HG02642 (cell line): ENCODE measurements at regions not wholly inside any gene's neighbourhood (a gene's known extent, or its start where the extent isn't known, plus 50 kb on each side); places are given as distances from the start of the nearest gene placed in this dataset.

ENCODE experiments used
- ATAC-seq: cut with Tn5 transposase; IDR thresholded peaks from one replicate; pipeline ENCODE4 v1.9.1; 2021; ENCODE audit warnings: mild to moderate bottlenecking; ENCODE audit not compliant: unreplicated experiment, poor library complexity

DNA sequence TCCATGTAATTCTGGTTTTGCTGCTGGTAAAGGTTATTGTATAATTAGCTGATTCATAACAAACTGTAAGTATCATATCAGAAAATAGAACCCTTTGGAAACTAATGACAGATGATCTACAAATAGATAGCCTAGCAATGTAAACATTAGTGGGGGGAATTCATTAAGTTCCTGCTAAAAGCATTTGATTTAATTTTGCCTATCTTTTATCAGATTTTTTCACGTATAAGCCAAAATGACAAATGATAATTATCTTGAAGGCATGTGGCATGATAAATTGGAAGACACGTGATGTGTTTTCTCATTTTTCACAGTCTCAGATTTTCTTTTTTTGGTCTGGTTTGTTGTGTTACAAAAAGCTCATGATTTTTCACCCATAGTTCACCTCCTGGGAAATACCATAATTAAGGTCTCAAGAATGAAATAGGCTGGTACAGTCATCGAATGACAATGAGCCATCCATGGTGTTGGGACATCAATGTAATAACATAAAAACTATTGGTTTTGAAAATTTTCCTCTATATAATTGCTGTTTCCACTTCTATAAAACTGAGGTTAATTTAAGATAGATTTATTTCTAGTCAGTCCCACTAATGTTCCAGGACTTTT, 325.9 kb upstream of the TBL1XR1 start:
- ATAC-seq = no peak

DNA sequence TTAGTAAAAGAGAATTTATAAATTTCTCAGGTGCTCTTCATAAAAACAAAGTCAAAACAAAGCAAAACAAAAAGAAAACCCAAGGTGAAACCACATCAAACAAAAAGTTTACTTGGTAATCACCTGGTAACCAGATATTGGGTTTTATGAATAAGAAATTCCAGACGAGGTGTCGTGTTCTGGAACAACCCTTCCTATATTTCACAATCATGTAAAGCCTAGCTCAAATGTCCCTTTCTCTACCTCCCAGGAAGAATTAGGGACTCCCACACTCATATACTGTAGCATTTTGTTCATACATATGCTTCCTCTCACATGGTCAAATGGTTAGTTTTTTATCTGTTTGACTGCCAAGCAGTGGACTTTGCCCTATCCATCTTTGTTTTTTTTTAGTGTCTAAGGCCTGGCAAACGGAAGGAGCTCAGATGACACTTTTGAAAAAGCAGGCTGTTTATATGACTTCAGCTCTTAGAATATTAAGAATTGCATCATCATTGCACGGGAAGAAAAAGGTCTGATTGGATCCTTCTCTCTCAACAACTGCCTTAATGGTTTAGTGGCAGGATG, 326.7 kb upstream of the TBL1XR1 start:
- no peak for ATAC-seq

DNA sequence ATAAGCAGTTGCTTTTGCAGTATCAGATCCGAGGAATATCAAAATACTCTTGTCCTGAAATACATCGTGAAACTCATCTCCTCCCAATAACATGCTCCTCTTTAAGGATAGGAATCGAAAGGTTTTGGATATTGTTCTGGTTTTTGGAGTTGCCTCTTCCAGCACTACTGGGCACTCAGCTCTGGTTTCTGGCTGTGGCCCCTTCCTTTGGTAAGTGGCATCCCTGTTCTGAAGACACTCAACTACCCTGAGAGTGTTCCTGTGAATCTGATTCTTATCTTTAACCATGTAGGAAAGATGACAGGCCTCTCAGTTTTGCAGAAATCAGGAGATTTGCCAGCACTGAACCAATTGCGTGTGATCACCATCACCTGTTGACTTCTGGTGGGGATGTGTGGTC, 327.5 kb upstream of the TBL1XR1 start:
- no peak for ATAC-seq

DNA sequence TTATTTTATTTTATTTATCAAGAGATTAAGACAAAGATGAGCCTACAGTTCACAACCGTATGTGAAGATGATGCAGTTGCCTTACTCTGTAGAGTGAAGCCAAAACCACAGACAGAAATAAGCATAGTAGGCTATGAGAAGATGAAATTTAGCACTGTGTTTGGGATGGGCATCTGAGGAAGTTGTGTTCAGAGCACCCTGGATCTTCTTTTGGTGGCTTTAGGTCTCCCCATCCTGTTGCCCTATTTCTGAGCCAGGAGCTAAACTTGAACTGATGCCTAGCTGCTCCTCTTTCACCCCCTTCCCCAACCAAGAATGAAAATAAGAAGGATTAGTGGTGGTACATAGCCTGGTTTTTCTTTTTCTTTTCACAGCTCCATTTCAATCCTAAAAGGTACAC, 328.1 kb upstream of the TBL1XR1 start:
- ATAC-seq = no peak

DNA sequence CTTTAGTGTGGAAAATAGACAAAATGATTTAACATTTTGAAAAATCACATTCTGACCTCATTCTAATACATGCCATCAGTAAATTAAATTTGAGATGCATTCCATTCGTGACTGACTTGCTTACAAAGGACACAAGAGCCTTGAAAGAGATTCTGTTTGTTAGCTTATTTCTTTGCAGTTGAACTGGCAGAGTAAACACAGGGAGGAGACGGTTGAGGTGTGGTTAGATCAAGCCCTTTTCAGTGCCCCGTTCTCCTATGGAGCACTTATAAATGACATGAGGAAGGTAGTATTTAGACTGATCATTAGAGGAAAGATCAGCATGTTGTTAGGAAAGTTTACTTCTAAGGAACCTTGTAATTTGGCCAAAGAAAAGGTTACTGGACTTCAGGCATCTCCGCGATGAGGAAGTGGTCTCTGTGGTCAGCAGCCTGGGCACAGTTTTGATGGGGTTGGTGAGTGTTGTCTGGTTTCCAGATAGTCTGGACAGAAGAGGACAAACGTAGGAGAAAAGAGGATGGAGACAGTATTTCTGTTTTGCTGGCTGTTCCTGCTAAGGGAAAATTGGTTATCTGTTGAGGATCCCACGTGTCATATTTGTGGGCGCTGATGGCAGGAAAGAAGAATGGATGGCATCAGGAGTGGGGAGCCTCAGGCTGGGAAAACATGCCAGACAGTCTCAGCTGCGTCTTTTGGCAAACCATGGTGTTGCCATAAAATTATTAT, 328.9 kb upstream of the TBL1XR1 start:
- no peak for ATAC-seq

DNA sequence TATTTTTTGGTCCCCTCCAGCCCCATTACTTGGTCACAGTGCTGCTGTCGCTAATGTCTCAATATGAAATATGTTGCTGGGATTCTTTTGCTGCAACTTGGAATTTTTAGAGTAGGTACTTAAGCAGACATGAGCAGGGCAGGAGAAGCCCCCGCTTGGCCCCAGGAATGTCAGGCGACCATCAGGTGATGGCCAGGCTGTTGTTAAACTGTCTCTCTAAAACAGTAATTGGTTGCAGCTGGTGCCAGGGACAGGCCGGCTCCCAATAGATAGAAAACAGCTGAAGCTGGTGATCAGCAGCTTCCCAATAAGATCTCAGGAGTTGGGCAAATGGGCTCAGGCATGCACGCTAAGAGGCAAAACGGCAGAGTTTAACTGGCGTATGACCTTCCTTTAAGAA, 329.9 kb upstream of the TBL1XR1 start:
- no peak for ATAC-seq

DNA sequence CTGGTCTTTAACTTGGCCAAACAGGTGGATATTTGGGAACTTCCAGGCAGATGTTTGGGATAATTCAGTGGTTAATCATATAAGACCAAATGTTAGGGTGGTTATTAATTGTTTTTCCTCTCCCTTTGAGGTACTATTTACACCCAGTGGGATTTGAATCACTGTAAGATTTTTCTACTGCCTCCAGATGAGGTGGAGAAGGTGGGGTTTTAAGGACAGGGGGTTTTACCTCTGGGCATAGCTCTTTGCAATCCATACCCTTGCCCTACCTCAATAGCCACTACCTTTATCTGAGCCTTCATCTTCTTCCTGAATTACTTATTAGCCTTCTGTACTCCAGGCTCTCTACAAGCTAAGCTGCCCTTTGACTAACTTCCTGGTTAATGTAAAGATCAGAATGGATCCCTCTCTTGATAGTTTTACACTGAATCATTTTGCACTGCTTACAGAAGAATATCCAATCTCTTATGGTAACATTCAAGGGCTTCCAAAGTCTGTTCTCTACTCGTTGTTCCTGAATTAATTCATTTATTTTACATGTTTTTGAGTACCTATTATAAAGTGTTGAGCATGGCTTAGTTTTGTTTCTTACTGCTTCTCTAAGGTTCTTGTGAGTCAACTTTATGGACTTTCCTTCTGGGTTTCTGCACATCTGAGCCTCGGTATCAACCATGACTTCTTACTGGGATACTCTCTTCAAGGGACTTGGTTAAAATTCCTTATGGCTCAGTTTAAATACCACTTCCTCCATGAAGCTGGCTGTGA, 331.2 kb upstream of the TBL1XR1 start:
- no peak for ATAC-seq

DNA sequence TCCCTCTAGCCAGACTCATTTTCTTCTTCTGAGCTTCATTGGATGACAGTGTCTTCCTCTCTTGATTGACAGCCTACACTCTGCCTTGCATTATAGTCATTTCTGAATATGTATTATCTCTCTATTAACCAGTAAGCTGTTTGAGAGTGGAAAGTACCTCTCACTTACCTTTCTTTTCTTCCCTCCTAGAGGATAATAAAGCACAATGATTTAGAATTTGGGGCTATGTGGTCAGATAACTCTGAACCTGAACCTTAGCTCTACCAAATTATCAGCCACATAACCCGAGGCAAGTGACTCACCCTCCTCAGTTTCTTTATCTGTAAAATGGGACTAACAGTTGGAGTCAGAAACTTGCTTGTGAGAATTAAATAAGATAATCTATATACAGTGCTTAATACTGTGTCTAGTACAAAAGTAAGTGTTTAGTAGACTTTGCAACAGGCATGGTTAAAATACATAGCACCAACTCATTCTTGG, 331.8 kb upstream of the TBL1XR1 start:
- ATAC-seq = no peak

DNA sequence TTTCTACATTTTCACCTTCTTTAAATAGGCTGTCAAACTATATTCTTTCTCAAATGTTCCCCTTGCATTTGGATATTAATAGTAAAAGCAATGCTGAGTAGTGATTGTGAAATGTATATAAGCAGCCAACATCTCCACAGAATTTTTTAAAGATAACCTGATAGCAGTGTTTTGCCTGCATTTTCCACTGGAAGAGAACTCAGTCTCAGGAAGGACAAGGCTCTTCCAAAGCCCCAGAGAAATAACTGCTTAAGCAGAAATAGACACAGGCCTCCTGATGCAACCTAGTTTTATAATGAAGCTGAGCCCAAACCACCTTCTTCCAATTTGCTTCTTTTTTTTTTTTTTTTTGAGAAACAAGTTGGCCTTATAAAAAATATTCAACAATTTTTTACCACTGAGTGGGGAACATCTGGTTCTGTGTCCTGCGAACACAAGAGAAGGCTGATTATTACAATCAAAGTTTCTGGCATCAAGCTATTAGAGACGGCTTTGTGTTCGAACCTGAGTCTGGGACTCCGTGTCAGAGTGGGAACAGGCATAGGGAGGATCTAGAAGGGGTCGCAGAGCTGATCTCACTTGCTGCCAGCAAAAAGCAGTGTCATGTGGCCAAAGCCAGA, 332.5 kb upstream of the TBL1XR1 start:
- no peak for ATAC-seq

DNA sequence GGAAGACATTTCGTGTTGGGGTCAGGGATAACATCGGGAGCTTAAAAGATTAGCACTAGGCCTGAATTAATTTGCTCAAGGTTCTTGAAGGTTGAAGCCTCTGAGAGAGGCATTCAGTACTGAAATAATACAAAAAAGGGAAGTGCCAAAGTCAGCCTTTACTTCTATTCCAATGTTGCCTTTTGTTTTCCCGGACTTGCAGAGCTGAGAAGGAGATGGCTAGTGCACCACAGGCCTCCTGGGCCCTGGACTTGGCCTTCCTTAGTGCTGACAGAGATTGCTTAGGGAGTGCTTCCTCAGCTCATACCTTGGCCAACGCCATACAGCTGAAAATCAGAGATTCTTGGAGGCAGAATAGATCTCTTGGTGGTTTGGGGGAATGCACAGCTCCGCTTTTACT, 333.6 kb upstream of the TBL1XR1 start:
- ATAC-seq = no peak

DNA sequence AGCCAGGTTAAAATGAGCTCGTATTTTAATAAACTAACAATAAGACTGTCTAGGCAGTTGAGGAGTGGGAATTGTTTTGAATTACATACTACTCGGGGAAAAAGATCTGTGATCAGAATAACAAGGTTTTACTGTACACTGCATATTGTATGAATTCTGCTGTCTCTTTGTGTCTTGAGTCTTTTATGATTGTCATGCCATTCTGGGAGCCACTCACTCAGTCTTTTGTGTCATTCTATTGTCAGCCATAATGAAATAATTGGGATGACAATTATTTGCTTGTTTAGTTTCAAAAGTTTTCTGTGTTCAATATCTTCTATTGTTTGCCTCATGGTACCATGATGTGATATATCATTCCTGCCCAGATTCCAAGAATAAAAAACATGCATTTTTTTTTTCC, 339.6 kb upstream of the TBL1XR1 start:
- no peak for ATAC-seq

DNA sequence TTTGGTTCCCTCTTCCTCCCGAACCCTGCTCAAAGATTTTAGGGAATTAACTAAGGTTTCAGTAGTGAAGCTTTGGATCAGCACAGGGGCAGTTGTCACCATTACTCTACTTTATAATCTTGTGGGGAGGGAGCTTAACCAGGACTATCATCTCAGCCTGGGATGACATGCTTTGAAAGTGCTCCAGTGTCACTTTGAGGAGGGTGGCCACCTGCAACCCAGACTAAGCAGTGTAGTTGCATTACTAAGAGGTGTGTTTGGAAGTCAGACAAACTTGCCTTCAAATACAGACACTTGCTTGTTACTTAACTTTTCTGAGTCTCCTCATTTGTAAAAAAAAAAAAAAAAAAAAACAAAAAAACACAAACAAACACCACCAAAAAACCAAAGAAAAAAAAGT, 340.3 kb upstream of the TBL1XR1 start:
- no peak for ATAC-seq

DNA sequence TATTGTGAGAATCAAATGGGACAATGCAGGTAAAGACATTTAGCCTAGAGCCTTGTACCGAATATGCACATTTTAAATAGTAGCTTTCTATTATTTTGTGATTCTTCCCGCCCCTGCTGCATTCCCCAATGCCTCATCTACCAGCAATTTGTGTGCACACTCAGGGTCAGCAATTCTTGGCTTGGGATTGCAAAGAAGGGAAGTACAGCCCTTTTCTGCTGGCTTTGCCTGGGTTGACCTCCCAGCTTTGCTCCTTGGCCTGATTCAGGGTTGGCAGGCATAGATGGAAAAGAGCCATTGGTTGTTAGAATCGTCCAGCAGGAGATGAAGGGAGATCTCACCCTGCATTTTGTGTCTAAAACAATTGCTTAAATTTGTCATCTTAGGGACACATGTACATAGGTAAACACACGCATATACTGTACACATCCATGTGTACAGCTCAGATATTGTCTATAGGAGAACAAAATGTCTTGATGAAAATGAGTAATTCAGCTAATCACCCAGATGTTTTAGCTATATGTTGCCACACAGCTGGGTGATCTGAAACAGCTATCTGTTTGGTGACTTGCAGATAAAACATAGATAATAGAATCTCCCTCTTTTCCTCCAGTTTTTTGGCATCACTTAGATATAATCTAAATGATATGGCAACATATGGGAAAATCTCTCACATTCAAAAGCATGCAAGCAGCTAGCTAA, 340.9 kb upstream of the TBL1XR1 start:
- no peak for ATAC-seq

DNA sequence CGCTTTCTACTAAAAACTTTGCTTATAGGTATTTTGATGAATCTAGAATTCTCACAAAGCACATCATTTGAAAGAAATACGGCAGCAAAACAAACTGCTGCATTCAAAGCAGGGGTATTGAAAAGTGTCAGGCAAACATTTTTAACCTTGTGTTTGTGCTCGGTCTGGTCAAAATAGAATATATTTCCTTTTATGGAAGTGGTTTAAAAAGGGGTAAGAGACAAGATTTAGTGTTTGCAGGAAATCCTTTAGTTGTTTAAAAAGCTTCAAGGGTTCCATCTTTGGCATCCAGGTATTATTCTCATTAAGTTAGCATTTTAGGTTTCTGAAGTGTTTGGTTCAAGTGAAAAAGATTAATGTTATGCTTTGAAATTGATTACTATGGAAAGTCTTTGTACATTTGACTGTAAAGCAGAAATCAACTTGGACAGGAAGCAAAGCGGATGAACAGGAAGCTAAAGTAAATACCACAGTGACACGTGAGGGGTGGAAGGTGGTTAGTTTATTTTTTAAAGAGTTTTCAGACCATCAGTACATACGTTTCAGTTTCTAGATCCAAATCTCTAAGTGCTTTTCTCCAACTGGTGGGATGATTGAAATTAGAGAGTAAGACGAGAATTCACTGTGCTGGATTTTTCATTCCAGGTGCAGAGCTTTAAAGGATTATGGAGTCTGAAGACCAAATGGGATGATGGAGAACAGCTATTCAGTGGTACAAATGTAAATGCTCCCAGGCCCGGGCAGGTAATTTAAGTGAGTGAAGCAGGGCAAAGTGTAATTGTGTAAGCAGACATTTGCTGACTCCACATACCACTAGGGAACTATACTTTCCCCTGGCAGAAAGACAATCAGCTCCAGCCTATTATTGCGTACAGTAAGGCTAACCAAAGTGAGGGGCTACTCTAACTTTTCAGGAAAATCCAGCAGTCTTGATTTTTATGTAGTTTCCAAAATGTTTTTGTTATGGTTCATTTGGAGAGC, 341.8 kb upstream of the TBL1XR1 start:
- ATAC-seq = peak; percentile 85

DNA sequence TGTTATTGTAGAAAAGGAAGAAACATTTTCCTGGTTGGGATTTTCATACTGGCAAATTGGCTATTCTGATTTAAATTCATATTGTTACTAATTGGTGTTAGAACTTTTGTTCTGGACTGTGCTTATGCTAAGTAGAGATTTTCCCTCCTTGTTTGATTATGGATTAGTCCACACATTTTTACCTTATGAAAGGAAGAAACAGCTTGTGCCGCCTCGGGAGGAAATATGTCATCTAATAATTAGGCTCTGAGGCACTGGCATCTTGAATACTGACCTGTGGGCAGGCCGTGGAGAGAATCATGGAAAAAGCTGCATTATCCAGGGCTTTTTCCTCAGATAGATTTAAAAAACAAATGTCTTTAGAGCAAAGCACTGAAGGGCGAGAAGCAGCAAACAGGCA, 344.3 kb upstream of the TBL1XR1 start:
- ATAC-seq = no peak

DNA sequence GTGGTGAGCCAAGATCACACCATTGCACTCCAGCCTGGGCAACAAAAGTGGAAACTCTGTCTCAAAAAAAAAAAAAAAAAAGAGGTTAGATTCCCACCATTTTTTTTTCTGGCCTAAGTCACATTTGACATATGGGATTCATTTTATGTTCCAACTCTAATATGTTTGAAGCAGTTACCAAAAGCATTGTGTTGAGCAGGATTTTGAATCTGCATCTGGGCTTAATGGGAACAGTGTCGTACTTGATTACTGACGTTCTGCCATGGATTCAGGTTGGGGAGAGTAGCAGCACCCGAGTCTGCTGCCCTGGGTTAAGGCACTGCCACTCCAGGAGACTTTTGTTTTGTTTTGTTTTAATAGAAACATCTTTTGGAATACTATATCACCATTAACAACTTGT, 348.7 kb upstream of the TBL1XR1 start:
- ATAC-seq = no peak

DNA sequence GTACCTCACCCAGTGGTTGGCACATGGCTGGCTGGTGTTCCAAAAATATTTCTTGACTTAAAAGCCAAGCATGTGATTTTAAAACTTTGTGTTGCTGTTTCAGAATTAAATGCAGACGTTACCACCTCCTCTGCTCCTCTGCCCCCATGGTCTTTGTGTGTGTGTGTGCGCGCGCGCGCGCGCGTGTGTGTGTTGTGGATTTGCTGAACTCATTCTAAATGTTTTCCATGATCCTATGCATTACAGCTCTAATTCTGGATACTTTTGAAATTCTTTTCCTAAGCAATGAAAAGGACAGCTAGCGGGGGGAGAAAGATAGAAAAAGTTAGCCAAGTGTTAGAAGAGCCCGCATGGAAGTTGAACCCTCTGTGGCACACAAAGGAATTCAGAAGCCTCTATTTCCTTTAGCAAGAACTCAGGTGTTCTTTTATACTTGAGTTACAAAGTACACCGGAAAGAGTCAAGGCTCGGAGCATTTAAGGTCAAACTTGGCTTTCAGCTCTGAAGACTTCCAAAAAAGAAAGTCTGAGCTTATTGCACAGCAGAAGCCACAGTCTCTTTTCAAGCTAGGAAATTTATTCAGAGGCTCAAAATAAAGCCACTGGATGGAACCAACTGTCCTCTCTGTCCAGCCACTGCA, 350.5 kb upstream of the TBL1XR1 start:
- ATAC-seq = no peak

DNA sequence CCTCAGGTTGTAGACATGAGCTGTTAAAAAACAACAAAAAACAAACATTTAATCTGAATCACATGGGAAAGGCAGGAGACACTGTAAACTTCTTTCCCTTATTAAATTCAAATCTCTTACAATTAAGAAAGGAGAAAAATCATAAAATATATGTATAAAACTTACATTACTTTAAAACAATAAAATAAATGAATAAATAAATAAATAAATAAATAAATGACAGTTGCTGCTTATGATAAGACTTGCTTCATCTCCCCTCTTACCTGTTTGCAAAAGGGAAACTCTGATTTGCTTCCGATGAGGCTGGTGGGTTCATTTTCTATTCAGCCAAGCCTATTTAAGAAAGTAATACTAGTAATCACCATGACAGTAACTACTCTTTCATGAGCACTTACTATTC, 353.4 kb upstream of the TBL1XR1 start:
- no peak for ATAC-seq
